ENCODE measurements at regions not wholly inside any gene's neighbourhood (a gene's known extent, or its start where the extent isn't known, plus 50 kb on each side); places are given as distances from the start of the nearest gene placed in this dataset.

DNA sequence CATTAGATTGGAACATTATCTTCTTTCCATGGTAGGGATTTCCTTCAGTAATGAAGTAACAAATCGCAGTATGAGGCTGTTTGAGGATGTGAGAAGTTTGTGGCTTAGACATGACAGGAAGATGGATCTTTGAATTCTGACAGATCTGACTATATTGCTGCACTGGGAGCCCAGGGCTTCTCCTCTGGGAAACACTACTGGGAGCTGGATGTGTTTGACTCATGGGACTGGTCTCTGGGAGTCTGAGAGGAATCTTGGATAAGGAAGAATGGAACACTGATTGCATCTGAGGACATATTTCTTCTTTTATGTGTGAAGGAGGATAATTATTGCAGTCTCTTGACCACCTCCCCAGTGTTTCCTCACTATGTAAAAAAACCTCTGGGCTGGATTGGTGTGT is 77.2 kb upstream of the ST6GAL2 start:
- TF ChIP-seq EZH2 (IDR thresholded peaks at IDR 0.05) = no peak
- no peak for TF ChIP-seq POLR2AphosphoS5 (IDR thresholded peaks at IDR 0.05; ENCODE audit: borderline replicate concordance, low read depth, low read length)
